GM12875 (cell line): ENCODE measurements at regions not wholly inside any gene's neighbourhood (a gene's known extent, or its start where the extent isn't known, plus 50 kb on each side); places are given as distances from the start of the nearest gene placed in this dataset.
"Not testable (repeated sequence)": the region's sequence is repeated elsewhere in the genome, so short reads cannot be mapped to it uniquely, and the experiment has no call there.

Experiments used
- H3K4me3 ChIP-seq: one replicate; pipeline ENCODE4 v1.5.1; 2011; ENCODE audit warnings: low read depth, low read length, control low read depth
- CTCF ChIP-seq: IDR thresholded peaks from 2 replicates; pipeline ENCODE4 v1.5.1; 2011; ENCODE audit warnings: low read depth, mild to moderate bottlenecking, control low read depth, inconsistent platforms, low read length, moderate library complexity, borderline replicate concordance; ENCODE audit not compliant: insufficient read depth

GRCh38 chr1:184821658-184822057 is 67.0 kb upstream of the EDEM3 start:
- TF ChIP-seq CTCF, result no peak
- no peak overlapping the region for H3K4me3 ChIP-seq

GRCh38 chr1:184820956-184821355 is 66.3 kb upstream of the EDEM3 start:
- H3K4me3 ChIP-seq, result no peak overlapping the region
- TF ChIP-seq CTCF, result no peak

- no peak overlapping the region for H3K4me3 ChIP-seq
- no peak for TF ChIP-seq CTCF
These were observed 65.6 kb upstream of the EDEM3 start for GRCh38 chr1:184820218-184820750.

GRCh38 chr1:184818646-184819045 is 64.0 kb upstream of the EDEM3 start:
- no peak for TF ChIP-seq CTCF
- no peak overlapping the region for H3K4me3 ChIP-seq

GRCh38 chr1:184817003-184817402 is 62.3 kb upstream of the EDEM3 start:
- H3K4me3 ChIP-seq, result not testable (repeated sequence)

- H3K4me3 ChIP-seq, result no peak overlapping the region
- TF ChIP-seq CTCF, result no peak
These were observed 59.0 kb upstream of the EDEM3 start for GRCh38 chr1:184813528-184814089.

GRCh38 chr1:184811439-184812111 is 56.9 kb upstream of the EDEM3 start:
- TF ChIP-seq CTCF, result no peak
- H3K4me3 ChIP-seq, result no peak overlapping the region
